ENCODE measurements at regions not wholly inside any gene's neighbourhood (a gene's known extent, or its start where the extent isn't known, plus 50 kb on each side); places are given as distances from the start of the nearest gene placed in this dataset.

- no peak for TF ChIP-seq CBX1 (IDR thresholded peaks at IDR 0.05; ENCODE audit: low read depth)
- no peak for TF ChIP-seq MAX (CRISPR knock-in tag; IDR thresholded peaks at IDR 0.05)
- no peak for TF ChIP-seq ZNF431 (CRISPR knock-in tag; IDR thresholded peaks at IDR 0.05)
- no peak for TF ChIP-seq RFX1 (IDR thresholded peaks at IDR 0.05)
- no peak for TF ChIP-seq SREBF1 (IDR thresholded peaks at IDR 0.05; ENCODE audit: borderline replicate concordance, low read depth, low read length)
- no peak for TF ChIP-seq ZNF12 (CRISPR knock-in tag; IDR thresholded peaks at IDR 0.05)
- TF ChIP-seq CHD4 (IDR thresholded peaks at IDR 0.05; ENCODE audit: insufficient read depth, insufficient replicate concordance, low read depth, low read length, poor library complexity, severe bottlenecking) = no peak
- TF ChIP-seq RAD21 (CRISPR knock-in tag; conservative IDR thresholded peaks at IDR 0.05 in 1 of 2, IDR thresholded peaks at IDR 0.05 in 1 of 2) = no peak
- no peak for TF ChIP-seq MECOM (CRISPR knock-in tag; IDR thresholded peaks at IDR 0.05)
- no peak for TF ChIP-seq EZH2 (IDR thresholded peaks at IDR 0.05; ENCODE audit: borderline replicate concordance, low read depth, low read length)
- no peak for TF ChIP-seq KLF10 (CRISPR knock-in tag; IDR thresholded peaks at IDR 0.05)
- no peak for TF ChIP-seq CTCF (IDR thresholded peaks at IDR 0.05 in 2 of 3, conservative IDR thresholded peaks at IDR 0.05 in 1 of 3; ENCODE audit: insufficient read depth in 2 of 3, low read depth in 1 of 3, low read length in 3 of 3)
- TF ChIP-seq, protein P1, sequence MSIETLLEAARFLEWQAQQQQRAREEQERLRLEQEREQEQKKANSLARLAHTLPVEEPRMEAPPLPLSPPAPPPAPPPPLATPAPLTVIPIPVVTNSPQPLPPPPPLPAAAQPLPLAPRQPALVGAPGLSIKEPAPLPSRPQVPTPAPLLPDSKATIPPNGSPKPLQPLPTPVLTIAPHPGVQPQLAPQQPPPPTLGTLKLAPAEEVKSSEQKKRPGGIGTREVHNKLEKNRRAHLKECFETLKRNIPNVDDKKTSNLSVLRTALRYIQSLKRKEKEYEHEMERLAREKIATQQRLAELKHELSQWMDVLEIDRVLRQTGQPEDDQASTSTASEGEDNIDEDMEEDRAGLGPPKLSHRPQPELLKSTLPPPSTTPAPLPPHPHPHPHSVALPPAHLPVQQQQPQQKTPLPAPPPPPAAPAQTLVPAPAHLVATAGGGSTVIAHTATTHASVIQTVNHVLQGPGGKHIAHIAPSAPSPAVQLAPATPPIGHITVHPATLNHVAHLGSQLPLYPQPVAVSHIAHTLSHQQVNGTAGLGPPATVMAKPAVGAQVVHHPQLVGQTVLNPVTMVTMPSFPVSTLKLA (conservative IDR thresholded peaks at IDR 0.05) = no peak
- TF ChIP-seq, protein P2, sequence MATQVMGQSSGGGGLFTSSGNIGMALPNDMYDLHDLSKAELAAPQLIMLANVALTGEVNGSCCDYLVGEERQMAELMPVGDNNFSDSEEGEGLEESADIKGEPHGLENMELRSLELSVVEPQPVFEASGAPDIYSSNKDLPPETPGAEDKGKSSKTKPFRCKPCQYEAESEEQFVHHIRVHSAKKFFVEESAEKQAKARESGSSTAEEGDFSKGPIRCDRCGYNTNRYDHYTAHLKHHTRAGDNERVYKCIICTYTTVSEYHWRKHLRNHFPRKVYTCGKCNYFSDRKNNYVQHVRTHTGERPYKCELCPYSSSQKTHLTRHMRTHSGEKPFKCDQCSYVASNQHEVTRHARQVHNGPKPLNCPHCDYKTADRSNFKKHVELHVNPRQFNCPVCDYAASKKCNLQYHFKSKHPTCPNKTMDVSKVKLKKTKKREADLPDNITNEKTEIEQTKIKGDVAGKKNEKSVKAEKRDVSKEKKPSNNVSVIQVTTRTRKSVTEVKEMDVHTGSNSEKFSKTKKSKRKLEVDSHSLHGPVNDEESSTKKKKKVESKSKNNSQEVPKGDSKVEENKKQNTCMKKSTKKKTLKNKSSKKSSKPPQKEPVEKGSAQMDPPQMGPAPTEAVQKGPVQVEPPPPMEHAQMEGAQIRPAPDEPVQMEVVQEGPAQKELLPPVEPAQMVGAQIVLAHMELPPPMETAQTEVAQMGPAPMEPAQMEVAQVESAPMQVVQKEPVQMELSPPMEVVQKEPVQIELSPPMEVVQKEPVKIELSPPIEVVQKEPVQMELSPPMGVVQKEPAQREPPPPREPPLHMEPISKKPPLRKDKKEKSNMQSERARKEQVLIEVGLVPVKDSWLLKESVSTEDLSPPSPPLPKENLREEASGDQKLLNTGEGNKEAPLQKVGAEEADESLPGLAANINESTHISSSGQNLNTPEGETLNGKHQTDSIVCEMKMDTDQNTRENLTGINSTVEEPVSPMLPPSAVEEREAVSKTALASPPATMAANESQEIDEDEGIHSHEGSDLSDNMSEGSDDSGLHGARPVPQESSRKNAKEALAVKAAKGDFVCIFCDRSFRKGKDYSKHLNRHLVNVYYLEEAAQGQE (IDR thresholded peaks at IDR 0.05; ENCODE audit: borderline replicate concordance) = no peak
- TF ChIP-seq, protein P2 (CRISPR knock-in tag; IDR thresholded peaks at IDR 0.05; ENCODE audit: low read depth) = no peak
Measured at GRCh38 chr12:39032448-39032847, 127.1 kb upstream of the CPNE8 start.

All from K562 (cell line).